GM12878 (cell line): ENCODE measurements at regions not wholly inside any gene's neighbourhood (a gene's known extent, or its start where the extent isn't known, plus 50 kb on each side); places are given as distances from the start of the nearest gene placed in this dataset.

Source experiments
- ATAC-seq: fragments of 200-7000 bp; cut with Tn5 transposase; 3 replicates; pipeline ENCODE4 v1.9.1; 2020; ENCODE audit warnings: mild to moderate bottlenecking, moderate library complexity
- BruUV-seq: library from RNA; stranded (reverse); fragments of 400-500 nt; replicated peaks from 2 replicates; lab custom pipeline; 2021; lab: Mats Ljungman, UMichigan
- CTCF ChIA-PET: fragments of 300-600 bp; sonication (Branson Sonifier 250); formaldehyde crosslinking; extraction: SDS; loops from one replicate; lab custom pipeline; 2021; ENCODE audit warnings: inconsistent platforms; lab: Yijun Ruan, JAX
- POLR2A ChIA-PET: fragments of 350-600 bp; formaldehyde crosslinking; extraction: SDS; loops from one replicate; lab custom pipeline; 2021; ENCODE audit warnings: inconsistent platforms; lab: Charles Lee
- RAD21 ChIA-PET: fragments of 300-600 bp; sonication (Branson Sonifier 250); formaldehyde crosslinking; loops from one replicate; lab custom pipeline; 2023; ENCODE audit warnings: antibody characterized with exemption; ENCODE audit not compliant: unreplicated experiment; lab: Charles Lee
- SMC1A ChIA-PET: fragments of 300-600 bp; sonication (Branson Sonifier 250); formaldehyde crosslinking; loops from one replicate; lab custom pipeline; 2023; ENCODE audit not compliant: unreplicated experiment, uncharacterized antibody; lab: Charles Lee
- DNase-seq: peaks from one replicate; pipeline ENCODE4 v3.0.0-alpha.2; 2011; ENCODE audit warnings: low read depth, low spot score
- FAIRE-seq: peaks from 3 replicates; lab custom pipeline; 2011; peaks lifted over from hg19 to GRCh38; lab: Jason Lieb, UNC
- H2AFZ ChIP-seq: 2 replicates; pipeline ENCODE4 v1.6.0; 2011; ENCODE audit warnings: low read depth, low read length, control low read depth; ENCODE audit not compliant: control insufficient read depth
- H3K27ac ChIP-seq: 2 replicates; pipeline ENCODE4 v1.5.1; 2011; ENCODE audit warnings: control low read depth; ENCODE audit not compliant: control insufficient read depth, insufficient read depth
- H3K27me3 ChIP-seq, 2 experiments: replicated peaks in 1 of 2; 2 replicates each; pipeline versions ENCODE4 v1.6.0 to v1.6.1; 2011; ENCODE audit warnings: low read length in 1 of 2; ENCODE audit not compliant: control insufficient read depth in 2 of 2, insufficient read depth in 2 of 2
- H3K36me3 ChIP-seq, 2 experiments: 2 replicates each; pipeline ENCODE4 v1.5.1; 2011; ENCODE audit warnings: low read length in 1 of 2; ENCODE audit not compliant: control insufficient read depth in 2 of 2, insufficient read depth in 2 of 2
- H3K4me1 ChIP-seq: 2 replicates; pipeline ENCODE4 v1.6.1; 2011; ENCODE audit warnings: mild to moderate bottlenecking, low read length, moderate library complexity, mixed read lengths; ENCODE audit not compliant: control insufficient read depth, insufficient read depth
- H3K4me2 ChIP-seq: 2 replicates; pipeline ENCODE4 v1.6.0; 2011; ENCODE audit warnings: control low read depth; ENCODE audit not compliant: control insufficient read depth, insufficient read depth
- H3K4me3 ChIP-seq: fragments of 200-600 bp; sonication (generic); 2 replicates; pipeline ENCODE4 v1.5.1; 2016
- H3K79me2 ChIP-seq: 2 replicates; pipeline ENCODE4 v1.6.0; 2011; ENCODE audit warnings: low read length; ENCODE audit not compliant: control insufficient read depth, insufficient read depth
- H3K9ac ChIP-seq: 2 replicates; pipeline ENCODE4 v1.8.0; 2011; ENCODE audit warnings: low read length, control low read depth, mixed read lengths; ENCODE audit not compliant: control insufficient read depth, insufficient read depth
- H3K9me3 ChIP-seq: replicated peaks from 3 replicates; pipeline ENCODE4 v1.5.1; 2011; ENCODE audit warnings: mild to moderate bottlenecking, low read length; ENCODE audit not compliant: control insufficient read depth, insufficient read depth
- H4K20me1 ChIP-seq: 2 replicates; pipeline ENCODE4 v1.6.0; 2011; ENCODE audit not compliant: control insufficient read depth, insufficient read depth
- PAX8 ChIP-seq: fragments of 450-650 bp; IDR thresholded peaks from 2 replicates; pipeline ENCODE4 v1.6.1; 2017; ENCODE audit warnings: mild to moderate bottlenecking, moderate library complexity
- WGBS: methylation state at CpG from one replicate; pipeline ENCODE4 v1.1.6; 2016; ENCODE audit warnings: low lambda C conversion rate; ENCODE audit not compliant: insufficient replicate concordance, insufficient coverage; ENCODE audit errors: missing lambda C conversion rate; 5-methylcytosine and 5-hydroxymethylcytosine counted together
- in situ Hi-C: fragments of 300-500 bp; cut with MboI; formaldehyde crosslinking; loops from 9 replicates; pipeline ENCODE4 v1.14.3; 2018; ENCODE audit warnings: mixed read lengths
- intact Hi-C: fragments of 100-400 bp; cut with micrococcal nuclease; formaldehyde crosslinking; loops from one replicate; pipeline ENCODE4 v1.14.2; 2022; ENCODE audit not compliant: unreplicated experiment
- TF ChIP-seq, protein P1 (sequence below): fragments of 450-650 bp; IDR thresholded peaks from 2 replicates; pipeline ENCODE4 v1.6.1; 2017; ENCODE audit warnings: antibody characterized with exemption, mild to moderate bottlenecking, moderate library complexity

DNA sequence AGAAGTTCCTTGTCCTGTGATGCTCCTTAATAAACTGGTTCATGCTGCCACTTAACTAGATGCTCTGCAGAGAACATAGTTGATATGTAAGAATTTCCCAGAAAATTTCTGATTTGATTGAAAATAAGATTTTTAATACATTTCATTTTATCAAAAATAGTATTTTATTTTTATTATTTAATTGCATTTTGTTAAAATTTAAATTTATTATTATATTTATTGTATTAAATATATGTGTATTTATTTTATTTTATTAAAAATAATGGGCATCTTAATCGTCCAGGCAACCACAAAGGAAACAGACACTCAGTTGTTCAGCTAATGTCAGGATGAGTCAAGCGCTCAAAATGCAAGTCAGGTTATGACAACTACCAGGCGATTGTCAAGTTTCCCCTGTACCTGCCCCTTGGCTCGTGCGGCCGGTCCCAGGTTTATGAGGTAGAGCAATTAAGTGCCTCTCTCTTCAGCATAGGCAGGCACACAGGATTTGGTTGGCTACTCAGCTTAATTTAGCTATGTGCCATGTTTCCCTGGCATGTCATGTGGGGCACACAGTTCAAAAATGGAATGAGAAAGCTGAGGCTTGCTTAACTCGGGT lies 361.2 kb downstream of the RND3 start:
- ChIA-PET CTCF (no interaction called here), RAD21 (interaction anchor here (1.0 to 2.2 kb wide), 4 partner anchors 346 to 402 kb away, joined by 3 to 6 read pairs (median 4); no protein-coding TSS in a partner anchor)
- Histone ChIP-seq H3K79me2 (no peaks in the 10 kb centered on the region), H2AFZ (no peak overlapping the region)
- TF ChIP-seq, protein P1, sequence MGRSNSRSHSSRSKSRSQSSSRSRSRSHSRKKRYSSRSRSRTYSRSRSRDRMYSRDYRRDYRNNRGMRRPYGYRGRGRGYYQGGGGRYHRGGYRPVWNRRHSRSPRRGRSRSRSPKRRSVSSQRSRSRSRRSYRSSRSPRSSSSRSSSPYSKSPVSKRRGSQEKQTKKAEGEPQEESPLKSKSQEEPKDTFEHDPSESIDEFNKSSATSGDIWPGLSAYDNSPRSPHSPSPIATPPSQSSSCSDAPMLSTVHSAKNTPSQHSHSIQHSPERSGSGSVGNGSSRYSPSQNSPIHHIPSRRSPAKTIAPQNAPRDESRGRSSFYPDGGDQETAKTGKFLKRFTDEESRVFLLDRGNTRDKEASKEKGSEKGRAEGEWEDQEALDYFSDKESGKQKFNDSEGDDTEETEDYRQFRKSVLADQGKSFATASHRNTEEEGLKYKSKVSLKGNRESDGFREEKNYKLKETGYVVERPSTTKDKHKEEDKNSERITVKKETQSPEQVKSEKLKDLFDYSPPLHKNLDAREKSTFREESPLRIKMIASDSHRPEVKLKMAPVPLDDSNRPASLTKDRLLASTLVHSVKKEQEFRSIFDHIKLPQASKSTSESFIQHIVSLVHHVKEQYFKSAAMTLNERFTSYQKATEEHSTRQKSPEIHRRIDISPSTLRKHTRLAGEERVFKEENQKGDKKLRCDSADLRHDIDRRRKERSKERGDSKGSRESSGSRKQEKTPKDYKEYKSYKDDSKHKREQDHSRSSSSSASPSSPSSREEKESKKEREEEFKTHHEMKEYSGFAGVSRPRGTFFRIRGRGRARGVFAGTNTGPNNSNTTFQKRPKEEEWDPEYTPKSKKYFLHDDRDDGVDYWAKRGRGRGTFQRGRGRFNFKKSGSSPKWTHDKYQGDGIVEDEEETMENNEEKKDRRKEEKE, result no peak
- TF ChIP-seq PAX8, result no peak
- TF ChIP-seq, all 136 proteins: peak for 0
- Histone ChIP-seq H4K20me1 (no peaks in the 10 kb centered on the region), H3K4me2 (no peak overlapping the region), H3K4me3 (no peak overlapping the region), H3K4me1 (no peaks in the 10 kb centered on the region; the same call in 1 of the 2 replicates), H3K9ac (no peak overlapping the region), H3K27ac (no peak overlapping the region), H3K9me3 (no peaks in the 10 kb centered on the region; the same call in 1 of the 3 replicates), H3K36me3 (no peaks in the 10 kb centered on the region), H3K27me3 (0 out of 4 replicates have a peak, but pooled peaks cover 0 to 1% of the 10 kb centered on the region in 2 experiments)
- in situ Hi-C loops, result no loop called here
- FAIRE-seq (no peak), DNase-seq (no peak), ATAC-seq (peak; percentile 53)
- 29% methylated on average over 7 of the region's 7 CpGs for WGBS
- intact Hi-C loops, result loop anchor here (5.0 kb wide), 1 partner anchor 361 kb away; the partner anchor contains the start of gene RND3
- BruUV-seq, result no TSS peak
- SMC1A ChIA-PET, result interaction anchor here (0.6 to 1.7 kb wide), 11 partner anchors 14 to 457 kb away, joined by 3 to 4 read pairs (median 3); no protein-coding TSS in a partner anchor
- POLR2A ChIA-PET, result interaction anchor here (0.6 kb wide), 2 partner anchors 498 to 541 kb away, joined by 3 to 6 read pairs; no protein-coding TSS in a partner anchor
